DMS 273 (cell line): ENCODE measurements at regions not wholly inside any gene's neighbourhood (a gene's known extent, or its start where the extent isn't known, plus 50 kb on each side); places are given as distances from the start of the nearest gene placed in this dataset.

Experiments
- DNase-seq: peaks from one replicate; lab custom pipeline; 2025; ENCODE audit not compliant: unreplicated experiment; lab: John Stamatoyannopoulos, UW

DNA sequence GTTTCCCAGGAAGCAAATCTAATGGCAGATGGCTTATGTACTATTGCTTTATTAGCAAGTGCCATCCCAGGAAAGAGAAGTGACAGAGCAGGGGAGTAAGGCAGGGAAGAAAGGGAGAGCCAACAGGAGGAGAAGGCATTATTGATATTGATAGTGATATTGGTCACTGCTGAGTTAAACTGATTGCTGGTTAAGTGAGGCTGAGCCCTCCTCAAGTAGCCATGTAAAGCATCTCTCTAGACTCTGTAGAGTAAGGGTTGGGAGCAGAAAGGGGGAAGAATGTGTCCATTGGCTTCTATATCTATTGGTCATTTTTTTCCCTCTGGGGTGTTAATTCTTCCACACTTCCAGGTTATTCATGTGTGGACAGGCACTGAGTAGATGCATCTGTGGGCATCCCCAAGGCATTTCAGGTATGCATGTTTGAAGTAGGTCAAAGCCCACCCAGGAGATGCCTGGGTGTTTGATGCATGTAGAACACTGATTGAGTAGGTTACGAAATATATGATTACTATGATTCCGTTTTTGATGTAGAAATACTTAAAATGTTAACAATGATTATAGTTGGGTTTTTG, 290.5 kb upstream of the DPYD start:
- no peak for DNase-seq

GRCh38 chr1:98210563-98210962, 289.7 kb upstream of the DPYD start:
- no peak for DNase-seq

DNA sequence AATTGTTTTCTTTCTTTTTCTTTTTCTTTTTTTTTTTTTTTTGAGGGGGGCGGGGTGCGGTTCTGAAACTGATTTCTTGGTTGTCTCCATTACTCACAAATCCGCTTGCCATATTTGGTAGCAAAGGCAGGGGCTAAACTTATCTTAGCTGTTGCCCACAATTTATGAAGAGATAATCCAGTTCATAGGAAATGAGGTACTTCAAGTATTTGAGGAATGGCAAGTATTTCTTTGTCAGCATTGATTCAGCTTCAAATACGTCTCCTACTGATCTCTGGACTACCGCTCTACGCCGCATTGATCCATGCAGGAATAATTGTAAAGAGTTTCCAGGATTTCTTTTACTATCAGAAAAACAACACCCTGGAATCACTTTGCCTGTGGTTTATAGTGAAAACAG, 289.2 kb upstream of the DPYD start:
- DNase-seq, result no peak

DNA sequence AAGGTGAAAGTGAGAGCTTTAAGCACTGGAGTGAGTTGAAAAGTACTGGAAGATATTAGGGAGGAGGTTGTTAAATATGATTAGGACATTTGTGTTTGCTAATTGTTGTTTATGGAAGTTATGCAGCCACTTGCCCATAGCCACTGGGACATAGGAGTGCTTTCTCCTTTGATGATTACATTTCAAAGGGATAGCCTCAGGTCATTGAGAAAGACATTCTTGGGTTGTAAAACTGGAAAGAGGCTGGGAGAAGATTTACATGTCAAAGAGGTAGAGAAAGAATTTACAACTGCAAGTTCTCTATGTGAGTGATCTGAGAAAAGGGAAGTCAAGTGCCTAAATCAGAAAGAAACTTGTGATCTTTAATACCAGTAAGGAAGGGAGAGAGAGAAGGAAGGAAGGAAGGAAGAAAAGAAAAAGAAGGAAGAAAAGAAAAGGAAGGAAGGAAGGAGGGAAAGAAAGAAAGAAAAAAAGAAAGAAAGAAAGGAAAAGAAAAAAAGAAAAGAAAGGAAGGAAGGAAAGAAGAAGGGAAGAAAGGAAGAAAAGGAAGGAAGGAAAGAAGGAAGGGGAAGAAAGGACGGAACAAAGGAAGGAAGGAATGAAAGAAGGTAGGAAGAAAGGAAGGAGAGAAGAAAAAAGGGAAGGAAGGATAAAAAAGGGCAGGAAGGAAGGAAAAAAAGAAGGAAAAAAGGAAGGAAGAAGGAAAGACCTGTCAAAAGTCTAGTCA, 284.6 kb upstream of the DPYD start:
- DNase-seq, result no peak

DNA sequence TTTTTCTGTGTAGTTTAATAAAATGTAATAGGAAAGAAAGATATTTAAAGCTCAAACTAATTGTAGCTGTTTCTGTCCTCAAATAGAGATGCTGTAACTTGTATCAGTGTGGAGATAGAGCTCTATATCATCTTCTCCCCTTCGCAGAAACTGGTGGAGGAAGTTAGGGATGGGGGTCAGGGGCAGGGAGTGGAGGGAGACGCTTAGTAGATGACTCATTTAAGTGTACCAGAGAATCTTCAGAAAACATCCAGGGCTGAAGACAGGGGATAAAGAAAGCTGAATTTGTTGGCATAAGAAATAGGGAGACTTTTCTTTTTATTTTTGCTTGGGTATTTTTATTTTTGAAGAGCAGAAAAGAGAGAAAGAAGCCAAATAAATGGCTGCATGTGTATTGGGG, 282.6 kb upstream of the DPYD start:
- no peak for DNase-seq

DNA sequence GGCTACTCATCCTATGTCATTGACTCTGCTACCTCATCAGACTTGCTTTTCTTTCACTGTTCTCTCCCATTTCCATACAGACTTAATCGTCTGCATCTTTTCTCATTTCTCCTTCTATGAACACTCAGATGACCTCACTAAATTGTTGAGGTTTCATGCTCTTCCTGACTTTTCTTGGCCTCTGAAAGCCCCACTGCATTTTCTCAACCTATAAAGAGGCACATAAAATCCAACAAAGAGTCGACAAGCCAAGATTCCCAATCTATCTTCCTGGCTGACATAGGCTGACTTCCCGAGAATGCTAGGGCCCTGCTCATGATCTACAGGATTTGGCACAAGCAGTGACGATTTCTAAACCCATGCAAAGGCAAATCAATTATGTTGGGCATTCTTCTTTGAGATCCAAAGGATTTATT, 280.8 kb upstream of the DPYD start:
- DNase-seq, result no peak

GRCh38 chr1:98197356-98197755, 276.5 kb upstream of the DPYD start:
- no peak for DNase-seq

DNA sequence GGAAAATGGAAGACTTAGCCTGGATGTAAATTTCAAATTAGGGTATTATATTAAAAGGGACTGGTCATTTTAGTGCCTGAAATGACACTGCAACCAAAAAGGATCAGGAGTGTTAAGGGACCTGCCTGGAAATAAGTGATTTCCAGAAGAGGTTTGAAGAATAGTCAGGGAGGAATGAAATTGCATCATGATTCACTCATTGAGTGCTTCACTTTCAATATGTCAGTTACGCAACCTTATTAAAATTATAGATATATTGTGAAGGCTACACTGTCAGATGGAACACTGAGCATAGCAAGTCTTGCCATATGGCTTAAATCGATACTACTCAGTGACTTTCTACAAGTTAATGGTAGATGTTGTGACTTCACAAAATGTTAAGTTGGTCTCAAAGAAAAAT, 275.2 kb upstream of the DPYD start:
- no peak for DNase-seq

DNA sequence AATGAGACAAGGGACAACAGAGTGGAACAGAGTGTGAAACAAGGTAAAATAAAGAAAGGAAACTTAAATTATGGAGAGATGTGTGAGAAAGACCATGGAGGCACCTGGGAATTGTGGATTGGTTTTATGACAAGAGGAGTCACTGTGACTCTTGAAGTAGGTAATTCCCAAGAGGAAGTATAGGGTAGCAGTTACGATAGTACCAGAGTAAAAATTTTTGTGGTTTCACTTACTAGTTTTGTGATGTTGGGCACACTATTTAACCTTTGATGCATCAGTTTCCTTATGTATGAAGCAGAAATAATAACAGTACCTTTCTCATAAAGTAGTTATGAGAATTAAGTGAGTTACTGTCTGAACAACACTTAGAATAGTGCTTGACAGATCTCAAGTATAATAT, 267.9 kb upstream of the DPYD start:
- no peak for DNase-seq

DNA sequence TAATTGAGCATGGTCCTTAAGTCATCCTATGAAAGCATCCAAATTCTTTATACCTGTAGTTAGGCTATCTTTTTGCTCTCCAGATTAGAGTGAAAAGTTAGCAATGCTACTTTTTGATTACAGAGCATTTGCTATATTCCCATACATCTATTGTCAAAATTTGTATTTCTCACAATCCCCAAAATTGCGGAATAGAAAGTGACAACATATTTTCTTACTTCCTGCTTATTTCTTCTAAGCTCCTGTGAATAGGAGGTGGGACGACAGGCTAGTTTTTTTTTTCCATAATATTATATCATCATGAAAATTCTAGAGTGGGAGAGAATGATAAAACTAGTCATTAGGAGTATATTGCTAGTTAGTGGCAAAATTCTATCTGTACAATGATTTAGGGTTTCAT, 264.0 kb upstream of the DPYD start:
- no peak for DNase-seq

DNA sequence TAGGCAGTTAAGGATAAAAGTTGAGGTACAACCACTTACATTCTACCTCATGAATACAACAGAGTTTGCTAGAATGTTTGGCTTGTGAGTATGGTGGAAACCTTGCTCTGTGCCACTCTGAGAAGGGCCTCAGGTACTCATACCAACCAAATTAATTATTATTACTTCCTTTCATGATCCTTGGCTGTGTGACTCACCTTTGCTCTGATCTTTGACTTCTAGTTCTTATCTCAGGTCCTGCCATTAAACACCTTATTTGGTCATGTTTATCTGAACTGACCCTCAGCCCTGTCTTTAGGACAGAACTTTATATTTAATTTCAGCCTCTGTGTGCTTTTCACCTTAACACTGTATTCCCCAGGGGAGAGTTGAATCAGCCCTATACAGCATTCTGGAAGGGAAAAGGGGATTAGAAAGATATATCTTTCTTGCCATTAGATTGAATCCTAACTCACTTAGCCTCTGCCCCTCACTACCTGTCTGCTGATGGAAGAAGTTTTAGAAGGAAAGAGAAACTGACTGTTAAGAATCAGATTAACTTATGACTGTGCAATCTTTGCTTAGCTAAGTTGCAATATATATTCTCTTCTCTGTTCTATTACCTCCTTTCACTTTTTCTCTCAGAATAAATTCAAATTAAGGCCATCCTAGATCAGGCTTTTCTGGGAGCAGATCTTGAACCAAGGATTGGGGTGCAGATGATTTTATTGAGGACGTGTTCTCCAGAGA, 260.4 kb upstream of the DPYD start:
- no peak for DNase-seq

GRCh38 chr1:98179151-98179773, 258.4 kb upstream of the DPYD start:
- DNase-seq, result peak; percentile 5

GRCh38 chr1:98177751-98178150, 256.9 kb upstream of the DPYD start:
- DNase-seq, result no peak

DNA sequence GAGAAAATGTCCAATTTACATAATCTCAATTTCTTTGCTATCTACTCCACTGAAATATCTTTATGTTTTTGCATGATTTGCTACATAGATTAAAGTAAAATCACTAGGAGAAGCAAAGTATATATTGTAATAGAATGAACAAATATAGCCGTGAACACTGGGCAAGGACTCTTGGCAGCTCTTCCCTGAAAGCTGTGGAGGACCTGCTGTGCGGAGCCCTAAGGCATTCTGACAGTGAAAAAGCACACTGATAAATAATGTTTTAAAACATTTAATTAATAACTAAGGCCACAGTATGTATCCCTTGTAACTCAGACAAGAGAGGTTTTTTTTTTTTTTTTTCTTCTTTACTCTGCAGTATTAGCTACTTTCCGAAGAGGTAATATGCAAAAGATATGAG, 256.1 kb upstream of the DPYD start:
- DNase-seq, result no peak

- DNase-seq, result no peak
Observed at GRCh38 chr1:98176414-98176813, 255.6 kb upstream of the DPYD start.

DNA sequence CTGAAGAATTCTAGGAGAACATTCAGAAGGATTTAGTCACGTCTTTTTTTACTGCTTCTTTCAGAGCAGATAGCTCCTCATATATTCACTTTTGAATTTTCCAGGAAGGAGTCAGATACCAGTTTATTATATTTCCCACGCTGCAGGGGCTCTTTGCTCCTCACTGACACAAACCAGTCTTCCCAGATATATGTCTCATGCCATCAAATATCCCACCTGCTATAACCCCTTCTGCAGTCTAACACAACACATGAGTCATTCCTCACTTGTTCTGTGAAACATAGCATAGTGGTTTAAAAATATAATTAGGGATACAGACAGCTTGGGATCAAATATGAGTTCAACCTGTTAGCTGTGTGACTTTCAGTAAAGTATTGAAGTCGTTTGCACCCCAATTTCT, 251.7 kb upstream of the DPYD start:
- DNase-seq, result no peak

GRCh38 chr1:98172022-98172421, 251.2 kb upstream of the DPYD start:
- no peak for DNase-seq

DNA sequence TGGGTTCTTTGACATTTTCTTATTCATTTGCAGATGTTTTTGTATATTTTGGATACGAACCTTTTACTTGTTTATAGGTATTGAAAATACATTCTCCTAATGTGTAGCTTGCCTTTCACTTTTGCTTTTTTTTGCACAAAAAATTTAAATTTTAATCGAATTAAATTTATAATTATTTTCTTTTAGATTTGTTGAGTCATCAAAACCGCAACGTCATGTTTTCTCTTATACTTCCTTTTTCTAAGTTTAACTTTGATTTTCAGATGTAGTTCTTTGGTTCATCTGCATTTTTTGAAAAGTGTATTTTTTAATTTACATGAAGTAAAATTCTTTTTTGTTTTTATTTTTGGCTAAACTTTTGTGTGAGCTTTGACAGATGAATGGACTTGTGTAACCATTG, 243.7 kb upstream of the DPYD start:
- no peak for DNase-seq

GRCh38 chr1:98157524-98158313, 236.9 kb upstream of the DPYD start:
- no peak for DNase-seq

DNA sequence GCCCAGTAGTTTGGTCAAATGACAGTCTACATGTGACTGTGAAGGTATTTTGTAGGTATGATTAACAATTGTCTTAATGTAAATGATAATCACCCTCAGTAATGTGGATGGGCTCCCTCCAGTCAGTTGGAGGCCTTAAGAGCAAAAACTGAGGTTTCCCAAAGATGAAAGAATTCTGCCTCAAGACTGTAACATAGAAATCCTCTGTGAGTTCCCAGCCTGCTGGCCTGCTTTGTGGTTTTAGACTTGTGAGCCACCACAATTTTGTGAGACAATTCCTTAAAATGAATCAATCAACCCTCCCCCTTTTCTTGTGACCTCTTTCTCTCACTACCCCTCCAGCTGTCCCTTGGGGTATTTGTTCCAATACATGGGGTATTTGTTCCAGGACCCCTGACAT, 226.4 kb upstream of the DPYD start:
- no peak for DNase-seq

- no peak for DNase-seq
Observed at GRCh38 chr1:98145655-98146054, 224.8 kb upstream of the DPYD start.
